Immature natural killer cell (primary cell): ENCODE measurements at regions not wholly inside any gene's neighbourhood (a gene's known extent, or its start where the extent isn't known, plus 50 kb on each side); places are given as distances from the start of the nearest gene placed in this dataset.

Source experiments
- DNase-seq, 3 donors: peaks; one replicate each; pipeline ENCODE4 v3.0.0; 2022; ENCODE audit warnings: mixed read lengths in 1 of 3
- H3K27ac Mint-ChIP-seq, 6 donors: one replicate each; pipeline ENCODE4 v1.8.0; 2020; ENCODE audit warnings: mixed read lengths in 6 of 6, mild to moderate bottlenecking in 5 of 6, inconsistent platforms in 4 of 6, moderate library complexity in 3 of 6
- H3K27me3 Mint-ChIP-seq, 3 donors: one replicate each; pipeline ENCODE4 v1.8.0; 2020 to 2021; ENCODE audit warnings: low read depth in 3 of 3, mild to moderate bottlenecking in 3 of 3, mixed read lengths in 3 of 3, moderate library complexity in 3 of 3, inconsistent platforms in 1 of 3
- H3K36me3 Mint-ChIP-seq, 3 donors: one replicate each; pipeline ENCODE4 v1.8.0; 2020; ENCODE audit warnings: mixed read lengths in 3 of 3, inconsistent platforms in 2 of 3, mild to moderate bottlenecking in 2 of 3
- H3K4me1 Mint-ChIP-seq, 2 donors: one replicate each; pipeline ENCODE4 v1.8.0; 2020; ENCODE audit warnings: inconsistent platforms in 2 of 2, mild to moderate bottlenecking in 2 of 2, mixed read lengths in 2 of 2, moderate library complexity in 1 of 2
- H3K4me3 Mint-ChIP-seq, 5 donors: one replicate each; pipeline ENCODE4 v1.8.0; 2020; ENCODE audit warnings: mild to moderate bottlenecking in 5 of 5, mixed read lengths in 5 of 5, inconsistent platforms in 3 of 5, moderate library complexity in 3 of 5
- H3K9me3 Mint-ChIP-seq, 6 donors: one replicate each; pipeline ENCODE4 v1.8.0; 2020; ENCODE audit warnings: mild to moderate bottlenecking in 6 of 6, mixed read lengths in 6 of 6, inconsistent platforms in 4 of 6, moderate library complexity in 3 of 6

GRCh38 chr17:79330229-79330628 is 255.6 kb downstream of the ENGASE start:
- H3K4me3 Mint-ChIP-seq: no peak overlapping the region
- H3K4me1 Mint-ChIP-seq: no peaks in the 10 kb centered on the region
- no peak overlapping the region for H3K27ac Mint-ChIP-seq
- no peak for DNase-seq
- peaks cover 2 to 14% (median 7%) of the 10 kb centered on the region in 3 donors for H3K27me3 Mint-ChIP-seq
- peaks cover 0 to 2% (median 0%) of the 10 kb centered on the region in 6 donors for H3K9me3 Mint-ChIP-seq
- H3K36me3 Mint-ChIP-seq: no peaks in the 10 kb centered on the region

- H3K4me3 Mint-ChIP-seq: no peak overlapping the region
- H3K36me3 Mint-ChIP-seq: no peaks in the 10 kb centered on the region
- peaks cover 0 to 2% (median 0%) of the 10 kb centered on the region in 6 donors for H3K9me3 Mint-ChIP-seq
- H3K4me1 Mint-ChIP-seq: no peaks in the 10 kb centered on the region
- no peak for DNase-seq
- H3K27me3 Mint-ChIP-seq: peaks cover 3 to 9% (median 5%) of the 10 kb centered on the region in 3 donors
- H3K27ac Mint-ChIP-seq: no peak overlapping the region
Measured at GRCh38 chr17:79326814-79327213, 252.2 kb downstream of the ENGASE start.

- Mint-ChIP-seq H3K9me3 (peaks cover 0 to 2% (median 0%) of the 10 kb centered on the region in 6 donors), H3K4me1 (no peaks in the 10 kb centered on the region), H3K27me3 (peaks cover 2 to 9% (median 3%) of the 10 kb centered on the region in 3 donors), H3K4me3 (no peak overlapping the region), H3K27ac (no peak overlapping the region), H3K36me3 (no peaks in the 10 kb centered on the region)
- no peak for DNase-seq
Measured at GRCh38 chr17:79325709-79326430, 251.2 kb downstream of the ENGASE start.

GRCh38 chr17:79324194-79324593 is 249.6 kb downstream of the ENGASE start:
- no peaks in the 10 kb centered on the region for H3K36me3 Mint-ChIP-seq

GRCh38 chr17:79323566-79323965 is 248.9 kb downstream of the ENGASE start:
- Mint-ChIP-seq H3K4me3 (no peak overlapping the region), H3K27ac (no peak overlapping the region), H3K9me3 (peaks cover 0 to 2% (median 0%) of the 10 kb centered on the region in 6 donors), H3K27me3 (peaks cover 4 to 9% (median 6%) of the 10 kb centered on the region in 3 donors), H3K36me3 (no peaks in the 10 kb centered on the region), H3K4me1 (no peaks in the 10 kb centered on the region)
- no peak for DNase-seq

More at GRCh38 chr17:79324194-79324593, 249.6 kb downstream of the ENGASE start:
- H3K27ac Mint-ChIP-seq: no peak overlapping the region
- no peak overlapping the region for H3K4me3 Mint-ChIP-seq
- DNase-seq: no peak
- H3K9me3 Mint-ChIP-seq: peaks cover 0 to 2% (median 0%) of the 10 kb centered on the region in 6 donors
- H3K27me3 Mint-ChIP-seq: peaks cover 2 to 9% (median 6%) of the 10 kb centered on the region in 3 donors
- no peaks in the 10 kb centered on the region for H3K4me1 Mint-ChIP-seq

- H3K4me3 Mint-ChIP-seq: no peak overlapping the region
Measured at GRCh38 chr17:79322211-79323123, 247.8 kb downstream of the ENGASE start.

GRCh38 chr17:79320331-79320730 is 245.7 kb downstream of the ENGASE start:
- no peaks in the 10 kb centered on the region for H3K36me3 Mint-ChIP-seq
- no peak overlapping the region for H3K27ac Mint-ChIP-seq
- no peaks in the 10 kb centered on the region for H3K4me1 Mint-ChIP-seq
- no peak for DNase-seq
- H3K27me3 Mint-ChIP-seq: peaks cover 6 to 9% (median 9%) of the 10 kb centered on the region in 3 donors
- no peak overlapping the region for H3K4me3 Mint-ChIP-seq
- no peaks in the 10 kb centered on the region for H3K9me3 Mint-ChIP-seq

More at GRCh38 chr17:79322211-79323123, 247.8 kb downstream of the ENGASE start:
- Mint-ChIP-seq H3K36me3 (no peaks in the 10 kb centered on the region), H3K27me3 (peaks cover 6 to 9% (median 6%) of the 10 kb centered on the region in 3 donors), H3K9me3 (no peaks in the 10 kb centered on the region), H3K27ac (no peak overlapping the region), H3K4me1 (no peaks in the 10 kb centered on the region)
- no peak for DNase-seq

- Mint-ChIP-seq H3K4me1 (no peaks in the 10 kb centered on the region), H3K36me3 (no peaks in the 10 kb centered on the region), H3K27me3 (peaks cover 6 to 9% (median 6%) of the 10 kb centered on the region in 3 donors), H3K27ac (no peak overlapping the region), H3K4me3 (no peak overlapping the region), H3K9me3 (no peaks in the 10 kb centered on the region)
- DNase-seq: no peak
Measured at GRCh38 chr17:79317916-79318315, 243.3 kb downstream of the ENGASE start.

GRCh38 chr17:79316805-79317204 is 242.2 kb downstream of the ENGASE start:
- H3K27ac Mint-ChIP-seq: no peak overlapping the region
- peaks cover 6 to 8% (median 8%) of the 10 kb centered on the region in 3 donors for H3K27me3 Mint-ChIP-seq
- H3K36me3 Mint-ChIP-seq: no peaks in the 10 kb centered on the region
- H3K9me3 Mint-ChIP-seq: no peaks in the 10 kb centered on the region
- no peaks in the 10 kb centered on the region for H3K4me1 Mint-ChIP-seq
- DNase-seq: no peak
- H3K4me3 Mint-ChIP-seq: no peak overlapping the region

GRCh38 chr17:79315358-79316105 is 240.9 kb downstream of the ENGASE start:
- H3K36me3 Mint-ChIP-seq: no peaks in the 10 kb centered on the region
- H3K27me3 Mint-ChIP-seq: peaks cover 6 to 8% (median 7%) of the 10 kb centered on the region in 3 donors
- no peak overlapping the region for H3K27ac Mint-ChIP-seq
- no peaks in the 10 kb centered on the region for H3K4me1 Mint-ChIP-seq
- H3K9me3 Mint-ChIP-seq: no peaks in the 10 kb centered on the region
- H3K4me3 Mint-ChIP-seq: no peak overlapping the region
- DNase-seq: no peak

GRCh38 chr17:79314617-79315357 is 240.2 kb downstream of the ENGASE start:
- H3K4me3 Mint-ChIP-seq: no peak overlapping the region
- no peaks in the 10 kb centered on the region for H3K9me3 Mint-ChIP-seq
- no peaks in the 10 kb centered on the region for H3K36me3 Mint-ChIP-seq
- peaks cover 4 to 8% (median 5%) of the 10 kb centered on the region in 3 donors for H3K27me3 Mint-ChIP-seq
- H3K4me1 Mint-ChIP-seq: no peaks in the 10 kb centered on the region
- H3K27ac Mint-ChIP-seq: no peak overlapping the region
- no peak for DNase-seq

- peaks cover 4 to 7% (median 5%) of the 10 kb centered on the region in 3 donors for H3K27me3 Mint-ChIP-seq
- no peaks in the 10 kb centered on the region for H3K4me1 Mint-ChIP-seq
- DNase-seq: no peak
Measured at GRCh38 chr17:79311373-79311772, 236.7 kb downstream of the ENGASE start.

More at GRCh38 chr17:79311373-79311772, 236.7 kb downstream of the ENGASE start:
- H3K36me3 Mint-ChIP-seq: no peaks in the 10 kb centered on the region
- H3K4me3 Mint-ChIP-seq: no peak overlapping the region
- no peaks in the 10 kb centered on the region for H3K9me3 Mint-ChIP-seq
- H3K27ac Mint-ChIP-seq: no peak overlapping the region
